Smooth muscle cell (in vitro differentiated cells): ENCODE measurements at regions not wholly inside any gene's neighbourhood (a gene's known extent, or its start where the extent isn't known, plus 50 kb on each side); places are given as distances from the start of the nearest gene placed in this dataset.

ENCODE experiments used
- DNase-seq: peaks from one replicate; lab custom pipeline; 2025; ENCODE audit not compliant: unreplicated experiment; lab: John Stamatoyannopoulos, UW
- H2AFZ ChIP-seq: fragments of 200-600 bp; sonication (generic); 2 replicates; pipeline ENCODE4 v1.6.0; 2016; ENCODE audit warnings: antibody characterized with exemption, low read depth, mild to moderate bottlenecking
- H3F3A ChIP-seq: fragments of 200-600 bp; sonication (generic); 2 replicates; pipeline ENCODE4 v1.6.0; 2017; ENCODE audit warnings: antibody characterized with exemption, low read depth
- H3K27ac ChIP-seq: fragments of 200-600 bp; sonication (generic); 2 replicates; pipeline ENCODE4 v1.5.1; 2016; ENCODE audit warnings: low read depth, mild to moderate bottlenecking
- H3K27me3 ChIP-seq: fragments of 200-600 bp; sonication (generic); 2 replicates; pipeline ENCODE4 v1.6.1; 2016; ENCODE audit warnings: low read depth, mild to moderate bottlenecking
- H3K36me3 ChIP-seq: fragments of 200-600 bp; sonication (generic); 2 replicates; pipeline ENCODE4 v1.5.1; 2016; ENCODE audit warnings: low read depth
- H3K4me1 ChIP-seq: fragments of 200-600 bp; sonication (generic); 2 replicates; pipeline ENCODE4 v1.5.1; 2016; ENCODE audit warnings: low read depth
- H3K4me2 ChIP-seq: fragments of 200-600 bp; sonication (generic); 2 replicates; pipeline ENCODE4 v1.6.0; 2016; ENCODE audit warnings: mild to moderate bottlenecking
- H3K4me3 ChIP-seq: fragments of 200-600 bp; sonication (generic); 2 replicates; pipeline ENCODE4 v1.5.1; 2016; ENCODE audit warnings: mild to moderate bottlenecking
- H3K79me2 ChIP-seq: fragments of 200-600 bp; sonication (generic); 2 replicates; pipeline ENCODE4 v1.6.0; 2016; ENCODE audit warnings: low read depth, mild to moderate bottlenecking
- H3K9ac ChIP-seq: fragments of 200-600 bp; sonication (generic); 2 replicates; pipeline ENCODE4 v1.6.0; 2016; ENCODE audit warnings: low read depth
- H3K9me3 ChIP-seq: fragments of 200-600 bp; sonication (generic); replicated peaks from 2 replicates; pipeline ENCODE4 v1.5.1; 2016; ENCODE audit warnings: low read depth
- H4K20me1 ChIP-seq: fragments of 200-600 bp; sonication (generic); 2 replicates; pipeline ENCODE4 v1.6.0; 2016; ENCODE audit warnings: low read depth
- whole genome bisulfite sequencing: methylation state at CpG from one replicate; pipeline ENCODE4 v1.1.7; 2016; ENCODE audit warnings: low lambda C conversion rate; 5-methylcytosine and 5-hydroxymethylcytosine counted together
- TF ChIP-seq, protein P1 (sequence below): fragments of 200-600 bp; sonication (generic); IDR thresholded peaks from 2 replicates; pipeline ENCODE4 v1.5.1; 2017; ENCODE audit warnings: borderline replicate concordance, mild to moderate bottlenecking, antibody characterized with exemption; ENCODE audit not compliant: insufficient read depth, poor library complexity, severe bottlenecking

DNA sequence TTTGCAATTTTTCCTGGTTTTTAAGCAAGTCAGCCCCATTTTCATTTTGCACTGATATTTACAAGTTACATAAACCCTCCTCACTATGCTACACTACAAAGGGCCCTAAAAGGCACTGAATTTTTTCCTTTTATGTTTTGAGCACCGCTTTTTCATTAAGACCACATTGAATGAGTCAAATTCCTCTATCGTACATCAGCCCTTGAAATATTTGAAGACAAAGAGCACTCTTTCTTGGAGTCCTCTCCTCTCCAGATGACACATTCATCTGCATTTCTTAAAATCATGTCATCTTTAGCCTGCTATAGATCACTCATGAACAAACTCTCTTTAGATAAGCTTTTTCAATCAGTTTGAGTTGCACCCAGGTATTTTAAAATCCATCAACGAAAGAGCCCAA, 306.6 kb upstream of the SOX11 start:
- no peak overlapping the region for H3K27ac ChIP-seq

DNA sequence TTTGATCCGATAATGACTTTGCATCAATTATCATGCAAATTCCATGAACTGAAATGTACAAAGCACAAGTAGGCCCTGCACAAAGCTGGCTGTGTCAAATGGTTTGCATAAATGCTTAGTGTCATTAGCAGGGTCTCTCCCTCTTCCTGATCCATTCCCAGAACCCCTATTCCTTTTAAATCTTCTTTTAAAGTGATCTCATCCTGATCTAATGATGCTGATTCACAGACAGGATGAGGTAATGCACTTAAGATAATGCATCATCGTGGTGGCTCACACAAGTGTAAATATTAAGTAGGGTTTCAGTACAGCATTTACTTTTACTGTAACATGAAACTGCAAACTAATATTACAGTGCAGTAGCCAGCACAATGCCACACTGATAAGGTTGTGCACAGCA, 304.8 kb upstream of the SOX11 start:
- no peak overlapping the region for H3K4me3 ChIP-seq
- H3K9me3 ChIP-seq, result no peaks in the 10 kb centered on the region
- H3K79me2 ChIP-seq, result no peaks in the 10 kb centered on the region
- 57% methylated on average over 2 of the region's 2 CpGs for WGBS
- H3K4me1 ChIP-seq, result no peaks in the 10 kb centered on the region
- no peaks in the 10 kb centered on the region for H3F3A ChIP-seq
- no peak for DNase-seq
- H4K20me1 ChIP-seq, result no peaks in the 10 kb centered on the region
- H2AFZ ChIP-seq, result no peak overlapping the region
- TF ChIP-seq, protein P1, sequence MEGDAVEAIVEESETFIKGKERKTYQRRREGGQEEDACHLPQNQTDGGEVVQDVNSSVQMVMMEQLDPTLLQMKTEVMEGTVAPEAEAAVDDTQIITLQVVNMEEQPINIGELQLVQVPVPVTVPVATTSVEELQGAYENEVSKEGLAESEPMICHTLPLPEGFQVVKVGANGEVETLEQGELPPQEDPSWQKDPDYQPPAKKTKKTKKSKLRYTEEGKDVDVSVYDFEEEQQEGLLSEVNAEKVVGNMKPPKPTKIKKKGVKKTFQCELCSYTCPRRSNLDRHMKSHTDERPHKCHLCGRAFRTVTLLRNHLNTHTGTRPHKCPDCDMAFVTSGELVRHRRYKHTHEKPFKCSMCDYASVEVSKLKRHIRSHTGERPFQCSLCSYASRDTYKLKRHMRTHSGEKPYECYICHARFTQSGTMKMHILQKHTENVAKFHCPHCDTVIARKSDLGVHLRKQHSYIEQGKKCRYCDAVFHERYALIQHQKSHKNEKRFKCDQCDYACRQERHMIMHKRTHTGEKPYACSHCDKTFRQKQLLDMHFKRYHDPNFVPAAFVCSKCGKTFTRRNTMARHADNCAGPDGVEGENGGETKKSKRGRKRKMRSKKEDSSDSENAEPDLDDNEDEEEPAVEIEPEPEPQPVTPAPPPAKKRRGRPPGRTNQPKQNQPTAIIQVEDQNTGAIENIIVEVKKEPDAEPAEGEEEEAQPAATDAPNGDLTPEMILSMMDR, result no peak
- no peaks in the 10 kb centered on the region for H3K36me3 ChIP-seq
- H3K27ac ChIP-seq, result no peak overlapping the region
- no peak overlapping the region for H3K9ac ChIP-seq
- no peak overlapping the region for H3K4me2 ChIP-seq
- no peaks in the 10 kb centered on the region for H3K27me3 ChIP-seq

More for the DNA sequence above, 306.6 kb upstream of the SOX11 start:
- H3F3A ChIP-seq, result no peaks in the 10 kb centered on the region
- no peaks in the 10 kb centered on the region for H4K20me1 ChIP-seq
- no peak overlapping the region for H3K4me3 ChIP-seq
- no peaks in the 10 kb centered on the region for H3K27me3 ChIP-seq
- H3K9me3 ChIP-seq, result no peaks in the 10 kb centered on the region
- H3K4me2 ChIP-seq, result no peak overlapping the region
- no peak overlapping the region for H3K9ac ChIP-seq
- WGBS, result 91% methylated on average over 3 of the region's 3 CpGs
- TF ChIP-seq, protein P1, result no peak
- H2AFZ ChIP-seq, result no peak overlapping the region
- no peak for DNase-seq
- no peaks in the 10 kb centered on the region for H3K79me2 ChIP-seq
- no peaks in the 10 kb centered on the region for H3K4me1 ChIP-seq
- H3K36me3 ChIP-seq, result no peaks in the 10 kb centered on the region

DNA sequence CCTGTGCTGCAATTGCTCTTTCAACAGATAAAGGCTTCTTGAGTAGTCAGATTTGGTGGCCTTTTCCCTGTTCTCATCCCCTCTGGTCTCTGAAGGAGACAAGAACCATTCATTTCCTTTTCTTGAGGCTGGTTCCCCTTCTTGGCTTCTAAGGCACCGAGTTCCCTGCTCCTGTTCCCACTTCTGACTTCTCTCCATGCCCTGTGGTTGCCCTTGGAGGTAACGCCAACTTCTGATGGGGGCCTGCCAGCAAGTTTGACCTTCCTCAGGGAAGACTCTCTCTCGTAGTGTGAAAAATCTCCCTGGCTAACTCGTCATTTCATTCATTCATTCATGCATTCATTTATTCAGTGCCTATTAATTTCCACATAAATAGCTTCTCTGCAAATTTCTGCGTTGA, 302.4 kb upstream of the SOX11 start:
- no peaks in the 10 kb centered on the region for H3K9me3 ChIP-seq
- no peak overlapping the region for H3K4me3 ChIP-seq
- DNase-seq, result no peak
- no peak overlapping the region for H3K4me2 ChIP-seq
- no peaks in the 10 kb centered on the region for H4K20me1 ChIP-seq
- H3K27ac ChIP-seq, result no peak overlapping the region
- no peaks in the 10 kb centered on the region for H3K36me3 ChIP-seq
- H3F3A ChIP-seq, result no peaks in the 10 kb centered on the region
- H3K4me1 ChIP-seq, result no peaks in the 10 kb centered on the region
- no peak overlapping the region for H3K9ac ChIP-seq
- no peaks in the 10 kb centered on the region for H3K27me3 ChIP-seq
- TF ChIP-seq, protein P1, result no peak
- WGBS, result 90% methylated on average over 5 of the region's 5 CpGs
- no peaks in the 10 kb centered on the region for H3K79me2 ChIP-seq
- no peak overlapping the region for H2AFZ ChIP-seq

DNA sequence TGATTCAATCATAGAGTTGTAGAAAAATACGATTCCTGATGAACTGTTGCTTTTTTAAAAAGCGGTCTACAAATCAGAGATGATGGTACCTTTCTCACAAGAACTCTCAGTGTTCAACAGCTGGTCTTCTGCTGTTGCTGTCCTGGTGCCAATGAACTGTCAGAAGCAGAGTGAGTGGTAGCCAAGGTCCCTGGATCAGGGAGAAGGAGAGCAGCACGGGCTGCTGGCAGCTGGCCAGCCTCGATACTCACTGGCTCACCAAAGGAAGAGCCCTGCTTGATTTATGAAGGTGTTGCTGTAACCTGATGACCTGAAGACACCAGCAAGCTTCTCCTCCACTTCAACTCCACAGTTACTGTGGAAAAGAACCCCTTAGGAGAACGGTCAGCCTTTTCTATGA, 300.8 kb upstream of the SOX11 start:
- no peaks in the 10 kb centered on the region for H3K36me3 ChIP-seq
- H2AFZ ChIP-seq, result no peak overlapping the region
- no peaks in the 10 kb centered on the region for H3K9me3 ChIP-seq
- H3K27me3 ChIP-seq, result no peaks in the 10 kb centered on the region
- H3K27ac ChIP-seq, result no peak overlapping the region
- no peak overlapping the region for H3K9ac ChIP-seq
- no peaks in the 10 kb centered on the region for H4K20me1 ChIP-seq
- H3K4me1 ChIP-seq, result no peaks in the 10 kb centered on the region
- no peaks in the 10 kb centered on the region for H3F3A ChIP-seq
- H3K79me2 ChIP-seq, result no peaks in the 10 kb centered on the region
- TF ChIP-seq, protein P1, result no peak
- no peak for DNase-seq
- WGBS, result 91% methylated on average over 5 of the region's 5 CpGs
- H3K4me2 ChIP-seq, result no peak overlapping the region
- H3K4me3 ChIP-seq, result no peak overlapping the region
